H9 (cell line): ENCODE measurements at regions not wholly inside any gene's neighbourhood (a gene's known extent, or its start where the extent isn't known, plus 50 kb on each side); places are given as distances from the start of the nearest gene placed in this dataset.

Source experiments
- DNase-seq: peaks from one replicate; pipeline ENCODE4 v3.0.0-alpha.2; 2017
- H2AFZ ChIP-seq: one replicate; pipeline ENCODE4 v1.6.1; 2013; ENCODE audit warnings: mild to moderate bottlenecking, low read length, control low read depth, moderate library complexity
- H2AK5ac ChIP-seq: 2 replicates; pipeline ENCODE4 v1.6.1; 2013; ENCODE audit warnings: low read length, control low read depth, mixed read lengths; ENCODE audit not compliant: insufficient read length
- H2BK120ac ChIP-seq: one replicate; pipeline ENCODE4 v1.6.1; 2013; ENCODE audit warnings: low read depth, mild to moderate bottlenecking, low read length, control low read depth, inconsistent platforms; ENCODE audit not compliant: poor library complexity, severe bottlenecking
- H2BK12ac ChIP-seq: 2 replicates; pipeline ENCODE4 v1.6.1; 2013; ENCODE audit warnings: low read length, control low read depth, mixed read lengths, low read depth; ENCODE audit not compliant: insufficient read length
- H2BK15ac ChIP-seq: 2 replicates; pipeline ENCODE4 v1.6.1; 2013; ENCODE audit warnings: low read depth, low read length, control low read depth
- H2BK20ac ChIP-seq: one replicate; pipeline ENCODE4 v1.6.1; 2013; ENCODE audit warnings: low read depth, mild to moderate bottlenecking, low read length, control low read depth, inconsistent platforms; ENCODE audit not compliant: poor library complexity, severe bottlenecking
- H2BK5ac ChIP-seq: 2 replicates; pipeline ENCODE4 v1.6.1; 2013; ENCODE audit warnings: low read length, control low read depth, mixed read lengths; ENCODE audit not compliant: insufficient read length
- H3K14ac ChIP-seq: 2 replicates; pipeline ENCODE4 v1.6.1; 2013; ENCODE audit warnings: low read length, control low read depth; ENCODE audit not compliant: insufficient read depth
- H3K18ac ChIP-seq: 2 replicates; pipeline ENCODE4 v1.6.1; 2013; ENCODE audit warnings: low read depth, mild to moderate bottlenecking, mixed read lengths, low read length, control low read depth; ENCODE audit not compliant: insufficient read length
- H3K23ac ChIP-seq: 2 replicates; pipeline ENCODE4 v1.6.1; 2013; ENCODE audit warnings: low read length, control low read depth, mixed read lengths, low read depth; ENCODE audit not compliant: insufficient read length
- H3K23me2 ChIP-seq: 2 replicates; pipeline ENCODE4 v1.6.1; 2013; ENCODE audit warnings: low read depth, mild to moderate bottlenecking, mixed read lengths, low read length, control low read depth; ENCODE audit not compliant: insufficient read length, poor library complexity, severe bottlenecking
- H3K27ac ChIP-seq: 2 replicates; pipeline ENCODE4 v1.5.1; 2013; ENCODE audit warnings: low read length, control low read depth, mixed read lengths, low read depth; ENCODE audit not compliant: insufficient read length
- H3K27me3 ChIP-seq: 2 replicates; pipeline ENCODE4 v1.6.1; 2013; ENCODE audit warnings: low read length, control low read depth, inconsistent platforms; ENCODE audit not compliant: insufficient read depth
- H3K4ac ChIP-seq: 2 replicates; pipeline ENCODE4 v1.6.1; 2013; ENCODE audit warnings: low read depth, mild to moderate bottlenecking, control low read depth, inconsistent platforms, low read length, moderate library complexity
- H3K4me1 ChIP-seq: 2 replicates; pipeline ENCODE4 v1.6.1; 2013; ENCODE audit warnings: low read length, control low read depth, inconsistent platforms; ENCODE audit not compliant: insufficient read depth
- H3K4me2 ChIP-seq: 2 replicates; pipeline ENCODE4 v1.6.1; 2013; ENCODE audit warnings: low read length, control low read depth, mixed read lengths; ENCODE audit not compliant: insufficient read length, insufficient read depth
- H3K56ac ChIP-seq: 2 replicates; pipeline ENCODE4 v1.6.1; 2013; ENCODE audit warnings: low read depth, mild to moderate bottlenecking, mixed read lengths, low read length, control low read depth; ENCODE audit not compliant: insufficient read length
- H3K79me1 ChIP-seq: 2 replicates; pipeline ENCODE4 v1.6.1; 2013; ENCODE audit warnings: low read depth, mild to moderate bottlenecking, moderate library complexity, low read length, control low read depth, inconsistent platforms; ENCODE audit not compliant: insufficient read depth, poor library complexity, severe bottlenecking
- H3K79me2 ChIP-seq: 2 replicates; pipeline ENCODE4 v1.6.1; 2013; ENCODE audit warnings: low read length, control low read depth, inconsistent platforms; ENCODE audit not compliant: insufficient read depth
- H3K9ac ChIP-seq: 2 replicates; pipeline ENCODE4 v1.6.1; 2013; ENCODE audit warnings: low read length, control low read depth, mixed read lengths; ENCODE audit not compliant: insufficient read length; ENCODE audit errors: extremely low read depth
- H3K9me3 ChIP-seq: one replicate; pipeline ENCODE4 v1.6.1; 2013; ENCODE audit warnings: low read depth, low read length, inconsistent platforms; ENCODE audit not compliant: control insufficient read depth
- H3T11ph ChIP-seq: one replicate; pipeline ENCODE4 v1.6.1; 2013; ENCODE audit warnings: mild to moderate bottlenecking, low read length, control low read depth, inconsistent platforms
- H4K20me1 ChIP-seq: one replicate; pipeline ENCODE4 v1.6.1; 2013; ENCODE audit not compliant: control insufficient read depth, insufficient read length, insufficient read depth
- H4K5ac ChIP-seq: 2 replicates; pipeline ENCODE4 v1.6.1; 2013; ENCODE audit warnings: low read depth, mild to moderate bottlenecking, mixed read lengths, low read length, control low read depth; ENCODE audit not compliant: insufficient read length
- H4K8ac ChIP-seq: replicated peaks from 2 replicates; pipeline ENCODE4 v1.6.1; 2013; ENCODE audit warnings: low read length, control low read depth, mixed read lengths, low read depth; ENCODE audit not compliant: insufficient read length
- H4K91ac ChIP-seq: 2 replicates; pipeline ENCODE4 v1.6.1; 2013; ENCODE audit warnings: low read depth, mild to moderate bottlenecking, moderate library complexity, mixed read lengths, low read length, control low read depth; ENCODE audit not compliant: insufficient read length
- H3K27ac Mint-ChIP-seq, 3 experiments: 2 replicates in 2 of 3; 3 replicates in 1 of 3; pipeline ENCODE4 v1.8.0; 2020 to 2021; ENCODE audit warnings: mixed read lengths in 3 of 3, mild to moderate bottlenecking in 1 of 3, moderate library complexity in 1 of 3
- H3K27me3 Mint-ChIP-seq: 2 replicates; pipeline ENCODE4 v1.8.0; 2021; ENCODE audit warnings: low read depth, mild to moderate bottlenecking, moderate library complexity, mixed read lengths
- H3K36me3 Mint-ChIP-seq, 3 experiments: 2 replicates in 2 of 3; 3 replicates in 1 of 3; pipeline ENCODE4 v1.8.0; 2020 to 2021; ENCODE audit warnings: low read depth in 3 of 3, mixed read lengths in 3 of 3; ENCODE audit not compliant: insufficient read depth in 1 of 3
- H3K4me1 Mint-ChIP-seq, 2 experiments: 2 replicates each; pipeline ENCODE4 v1.8.0; 2020; ENCODE audit warnings: mixed read lengths in 2 of 2
- H3K4me3 Mint-ChIP-seq, 2 experiments: 2 replicates in 1 of 2; 3 replicates in 1 of 2; pipeline ENCODE4 v1.8.0; 2020 to 2021; ENCODE audit warnings: mild to moderate bottlenecking in 2 of 2, mixed read lengths in 2 of 2, moderate library complexity in 1 of 2
- H3K9me3 Mint-ChIP-seq, 2 experiments: 2 replicates in 1 of 2; 3 replicates in 1 of 2; pipeline ENCODE4 v1.8.0; 2020; ENCODE audit warnings: mild to moderate bottlenecking in 2 of 2, mixed read lengths in 2 of 2, moderate library complexity in 1 of 2
- CTCF ChIP-seq: fragments of 200-600 bp; sonication (generic); conservative IDR thresholded peaks from 3 replicates; pipeline ENCODE4 v1.8.0; 2021; ENCODE audit warnings: antibody characterized with exemption, mild to moderate bottlenecking
- WGBS: extraction: QIAGEN DNeasy Blood & Tissue Kit; methylation state at CpG from one replicate; pipeline ENCODE4 v1.1.7; 2013; ENCODE audit warnings: missing lambda C conversion rate, low lambda C conversion rate, mixed read lengths; ENCODE audit not compliant: insufficient read length; ENCODE audit errors: extremely low coverage; 5-methylcytosine and 5-hydroxymethylcytosine counted together

GRCh38 chr3:177947901-177948300 lies 588.3 kb upstream of the KCNMB2 start:
- H3K4ac ChIP-seq, result no peak overlapping the region
- no peak overlapping the region for H3K4me3 Mint-ChIP-seq
- no peaks in the 10 kb centered on the region for H3K9me3 ChIP-seq
- no peak overlapping the region for H3K27ac Mint-ChIP-seq
- no peak overlapping the region for H4K8ac ChIP-seq
- H2AFZ ChIP-seq, result no peak overlapping the region
- TF ChIP-seq CTCF, result no peak
- H3K36me3 Mint-ChIP-seq, result no peaks in the 10 kb centered on the region
- no peak overlapping the region for H2BK120ac ChIP-seq
- no peaks in the 10 kb centered on the region for H3K4me1 Mint-ChIP-seq
- H3K14ac ChIP-seq, result no peak overlapping the region
- H3K4me1 ChIP-seq, result no peaks in the 10 kb centered on the region
- no peak overlapping the region for H2BK5ac ChIP-seq
- H4K20me1 ChIP-seq, result no peaks in the 10 kb centered on the region
- H3K56ac ChIP-seq, result no peak overlapping the region
- H3K9me3 Mint-ChIP-seq, result no peaks in the 10 kb centered on the region
- no peak overlapping the region for H2AK5ac ChIP-seq
- WGBS, result no CpG with 5 or more reads among the region's 2 CpGs
- no peak overlapping the region for H3K23ac ChIP-seq
- H3K27me3 Mint-ChIP-seq, result no peaks in the 10 kb centered on the region
- no peak overlapping the region for H3K4me2 ChIP-seq
- no peak overlapping the region for H3K9ac ChIP-seq
- no peak overlapping the region for H3K27ac ChIP-seq
- no peak overlapping the region for H3K18ac ChIP-seq
- no peaks in the 10 kb centered on the region for H3K79me2 ChIP-seq
- H2BK20ac ChIP-seq, result no peak overlapping the region
- no peaks in the 10 kb centered on the region for H3K27me3 ChIP-seq
- no peaks in the 10 kb centered on the region for H3K79me1 ChIP-seq
- no peak overlapping the region for H4K91ac ChIP-seq
- no peaks in the 10 kb centered on the region for H3K23me2 ChIP-seq
- H3T11ph ChIP-seq, result no peak overlapping the region
- no peak for DNase-seq
- H2BK12ac ChIP-seq, result no peak overlapping the region
- no peak overlapping the region for H4K5ac ChIP-seq
- no peak overlapping the region for H2BK15ac ChIP-seq
